HUDEP-2 (cell line): ENCODE measurements at regions not wholly inside any gene's neighbourhood (a gene's known extent, or its start where the extent isn't known, plus 50 kb on each side); places are given as distances from the start of the nearest gene placed in this dataset.
"Not testable (repeated sequence)": the region's sequence is repeated elsewhere in the genome, so short reads cannot be mapped to it uniquely, and the experiment has no call there.

Experiments used
- DNase-seq, 76 experiments: peaks; one replicate each; lab custom pipeline; 2025; ENCODE audit not compliant: unreplicated experiment in 76 of 76; lab: John Stamatoyannopoulos, UW

- no peak for DNase-seq
Measured at GRCh38 chr11:70584498-70585235, 186.3 kb downstream of the CTTN start.

- no peak for DNase-seq
Measured at GRCh38 chr11:70585236-70585545, 186.9 kb downstream of the CTTN start.

DNA sequence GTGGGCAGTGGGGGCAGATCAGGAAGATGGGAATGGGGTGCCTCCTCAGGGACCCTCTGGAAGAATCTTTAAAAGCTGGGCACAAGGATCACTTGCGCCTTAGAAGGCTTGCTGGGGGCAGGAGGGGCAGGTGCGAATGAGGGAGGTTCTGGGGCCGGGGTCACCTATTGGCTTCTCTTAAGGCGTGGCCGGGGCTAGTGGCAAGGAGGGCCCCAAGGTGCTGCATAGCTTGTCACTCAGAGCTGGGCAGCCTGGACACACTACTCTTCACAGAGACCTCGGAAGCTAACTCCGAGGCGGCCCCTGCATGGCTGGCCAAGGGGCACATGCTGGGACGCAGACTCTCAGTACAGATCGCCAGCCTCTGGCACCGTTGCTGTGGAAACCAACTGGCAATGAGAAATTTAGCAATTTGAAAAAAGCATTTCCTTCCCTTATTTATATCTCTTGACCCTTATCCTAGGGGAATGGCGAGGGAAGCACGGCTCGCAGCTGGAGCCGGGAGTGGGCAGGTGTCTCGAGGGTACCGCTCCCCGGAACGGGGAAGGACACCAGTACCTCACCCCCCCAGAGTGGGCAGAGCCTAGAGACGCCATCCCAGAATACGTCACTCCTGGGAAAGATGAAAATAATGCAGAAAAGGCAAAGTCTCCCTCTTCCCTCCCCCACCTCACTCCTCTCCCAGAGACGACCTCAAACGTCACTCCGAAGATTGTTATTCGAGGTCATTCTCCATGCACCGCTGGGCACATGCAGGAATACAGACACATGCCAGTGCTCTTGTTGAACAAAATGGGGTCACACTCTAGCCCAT is 188.1 kb downstream of the CTTN start:
- DNase-seq = no peak

DNA sequence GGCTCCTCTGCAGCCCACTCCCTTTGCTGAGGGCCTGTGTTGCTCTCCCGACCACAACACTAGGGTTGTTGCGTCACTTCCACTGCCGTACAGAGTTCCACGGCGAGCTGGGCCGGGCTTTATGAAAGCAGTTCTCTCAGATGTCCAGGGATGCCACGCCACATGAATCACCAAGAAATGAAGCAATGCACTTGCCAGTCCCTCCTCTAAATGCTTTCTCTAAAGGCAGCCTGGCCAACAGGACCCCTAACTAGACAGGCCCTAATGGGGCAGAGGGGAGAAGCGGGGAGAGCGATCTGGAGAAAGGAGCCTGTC is 188.7 kb downstream of the CTTN start:
- no peak for DNase-seq

GRCh38 chr11:70590356-70590991 is 192.1 kb downstream of the CTTN start:
- no peak for DNase-seq

GRCh38 chr11:70592641-70593165 is 194.4 kb downstream of the CTTN start:
- DNase-seq = no peak

DNA sequence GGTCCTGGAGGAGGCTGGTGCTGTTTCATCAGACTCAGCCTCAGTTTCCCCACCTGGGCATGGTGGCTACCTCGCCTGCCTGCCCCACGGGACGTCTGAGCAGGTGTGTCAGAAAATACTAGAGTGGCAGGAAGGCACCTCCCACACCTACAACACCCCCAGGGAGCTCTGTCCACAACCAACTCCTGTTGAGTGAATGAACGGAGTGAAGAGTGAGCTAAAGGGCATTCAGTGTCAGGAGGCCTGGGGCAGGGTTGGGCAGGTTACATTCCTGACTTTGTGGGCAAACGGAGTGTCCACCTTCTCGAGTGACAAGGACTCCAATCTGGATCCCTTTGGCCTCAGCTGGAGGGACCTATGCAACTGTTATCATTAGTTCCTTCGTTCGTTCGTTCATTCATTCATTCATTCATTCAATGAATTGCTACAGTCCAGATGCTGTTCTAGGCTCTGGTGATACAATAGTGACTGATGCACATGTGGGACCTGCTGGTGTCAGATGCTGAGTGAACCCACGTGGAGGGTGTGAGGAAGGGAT is 195.2 kb downstream of the CTTN start:
- no peak for DNase-seq

DNA sequence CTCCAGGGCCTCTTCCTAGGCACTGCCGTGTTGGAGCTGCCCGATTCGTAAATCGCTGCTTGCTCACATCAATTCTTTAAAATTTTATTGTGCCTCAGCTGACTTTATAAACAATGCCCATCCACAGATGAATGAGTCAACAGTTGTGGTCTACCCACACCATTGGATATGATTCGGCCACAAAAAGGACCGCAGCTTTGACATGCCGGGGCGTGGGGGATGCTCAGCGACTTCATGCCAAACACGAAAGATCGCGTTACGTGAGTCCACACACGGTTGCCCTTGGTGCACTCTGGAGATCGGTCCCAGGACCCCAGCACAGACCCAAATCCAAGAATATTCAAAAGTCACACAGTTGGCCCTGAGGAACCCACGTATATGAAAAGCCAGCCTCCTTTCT is 195.7 kb downstream of the CTTN start:
- DNase-seq = no peak

DNA sequence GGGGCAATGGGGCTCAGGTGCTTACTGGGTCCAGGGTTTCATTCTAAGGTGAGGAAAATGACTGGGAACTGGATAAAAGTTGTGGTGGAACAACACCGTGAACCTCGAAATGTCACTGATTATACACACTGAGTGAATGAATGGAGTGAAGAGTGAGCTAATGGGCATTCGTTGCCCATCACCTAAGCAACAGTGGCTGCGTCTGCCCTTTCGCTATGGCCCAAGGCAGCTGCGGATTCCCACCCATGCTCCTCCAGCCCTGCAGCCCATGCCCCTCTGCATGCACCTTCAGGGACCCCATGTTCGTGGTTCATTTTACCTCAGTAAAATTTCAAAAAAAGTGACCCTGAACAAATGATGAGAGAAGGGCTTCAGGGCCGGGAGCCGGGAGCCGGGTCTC is 196.3 kb downstream of the CTTN start:
- no peak for DNase-seq

GRCh38 chr11:70595016-70595415 is 196.7 kb downstream of the CTTN start:
- no peak for DNase-seq

DNA sequence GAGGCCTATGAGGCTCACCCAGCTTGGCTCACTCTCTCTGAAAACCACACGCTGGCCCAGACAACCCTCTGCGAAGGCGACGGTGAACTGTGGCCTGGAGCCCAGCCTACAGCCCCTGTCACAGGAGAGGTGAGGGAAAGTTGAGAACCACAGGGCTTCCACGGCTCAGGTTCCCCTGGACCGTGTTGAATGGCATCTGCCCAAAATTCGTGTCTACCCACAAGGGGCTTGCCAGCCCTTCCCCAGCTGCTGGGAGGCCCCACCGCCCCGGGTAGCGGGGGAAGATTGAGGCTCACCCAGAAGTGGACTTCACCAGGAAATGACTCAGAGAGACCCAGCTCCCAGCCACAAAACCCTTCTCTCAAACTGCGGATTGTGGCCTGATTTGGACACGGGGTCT is 197.1 kb downstream of the CTTN start:
- DNase-seq = no peak

DNA sequence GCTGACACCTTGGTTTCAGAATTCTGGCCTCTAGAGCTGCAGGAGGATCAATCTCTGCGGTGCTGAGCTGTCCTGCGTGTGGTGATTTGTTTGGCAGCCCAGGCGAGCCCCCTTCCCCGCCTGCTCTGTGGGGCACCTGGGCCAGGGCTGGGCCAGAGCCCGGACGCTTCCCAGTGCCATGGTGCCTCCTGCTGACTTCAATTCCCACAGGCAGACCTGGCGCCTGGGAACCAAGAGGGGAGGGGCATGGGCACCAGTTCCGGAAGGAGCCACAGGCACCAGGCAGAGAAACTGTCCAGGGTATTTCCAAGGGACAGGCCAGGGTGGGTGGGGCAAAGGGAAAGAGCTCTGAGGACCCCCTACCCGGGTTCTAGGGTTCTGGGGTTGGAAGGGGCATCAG is 197.8 kb downstream of the CTTN start:
- no peak for DNase-seq

- no peak for DNase-seq
Measured at GRCh38 chr11:70597006-70597555, 198.8 kb downstream of the CTTN start.

GRCh38 chr11:70597751-70598625 is 199.7 kb downstream of the CTTN start:
- no peak for DNase-seq

DNA sequence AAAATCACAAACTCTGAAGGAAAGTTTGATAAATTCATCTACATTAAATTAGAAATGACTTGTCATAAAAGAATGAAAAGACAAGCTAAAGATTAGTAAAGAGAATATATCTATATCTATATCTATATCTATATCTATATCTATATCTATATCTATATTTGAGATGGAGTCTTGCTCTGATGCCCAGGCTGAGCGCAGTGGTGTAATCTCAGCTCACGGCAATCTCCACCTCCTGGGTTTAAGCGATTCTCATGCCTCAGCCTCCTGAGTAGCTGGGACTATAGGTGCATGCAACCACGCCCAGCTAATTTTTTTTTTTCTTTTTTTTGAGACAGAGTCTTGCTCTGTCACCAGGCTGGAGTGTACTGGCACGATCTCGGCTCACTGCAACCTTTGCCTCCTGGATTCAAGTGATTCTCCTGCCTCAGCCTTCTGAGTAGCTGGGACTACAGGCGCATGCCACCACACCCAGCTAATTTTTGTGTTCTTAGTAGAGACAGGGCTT is 202.6 kb downstream of the CTTN start:
- not testable (repeated sequence) for DNase-seq

GRCh38 chr11:70601861-70602538 is 203.7 kb downstream of the CTTN start:
- DNase-seq = no peak

DNA sequence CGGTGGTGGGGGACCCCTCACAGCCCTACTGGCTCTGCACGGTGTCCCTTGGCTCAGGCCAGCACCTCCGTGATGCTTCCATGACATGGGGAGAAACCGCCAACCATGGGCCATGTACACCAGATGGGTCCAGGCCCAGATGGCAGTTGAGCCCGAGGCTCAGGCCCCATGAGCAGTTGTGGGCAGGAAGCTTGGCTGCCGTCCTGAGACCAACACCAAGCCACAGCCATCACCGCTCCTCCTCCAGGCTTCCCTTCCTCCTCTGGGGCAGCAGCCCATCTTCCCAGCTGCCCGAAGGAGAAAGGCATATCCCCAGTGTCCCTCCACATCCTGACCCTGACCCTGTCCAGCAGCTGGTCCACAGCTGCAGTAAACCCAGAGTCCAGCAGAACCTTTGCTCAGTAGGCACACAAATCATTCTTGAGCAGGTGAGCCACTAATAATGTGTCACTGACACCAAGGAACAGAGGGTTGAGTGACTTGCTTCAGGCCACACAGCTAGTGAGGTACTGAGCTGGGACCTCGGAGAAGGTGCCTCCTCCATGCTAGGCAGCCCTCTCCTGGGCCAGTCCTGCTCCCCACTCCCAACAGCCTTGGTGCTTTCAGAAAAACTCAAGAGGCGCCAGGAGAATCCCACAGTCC is 204.9 kb downstream of the CTTN start:
- no peak for DNase-seq

DNA sequence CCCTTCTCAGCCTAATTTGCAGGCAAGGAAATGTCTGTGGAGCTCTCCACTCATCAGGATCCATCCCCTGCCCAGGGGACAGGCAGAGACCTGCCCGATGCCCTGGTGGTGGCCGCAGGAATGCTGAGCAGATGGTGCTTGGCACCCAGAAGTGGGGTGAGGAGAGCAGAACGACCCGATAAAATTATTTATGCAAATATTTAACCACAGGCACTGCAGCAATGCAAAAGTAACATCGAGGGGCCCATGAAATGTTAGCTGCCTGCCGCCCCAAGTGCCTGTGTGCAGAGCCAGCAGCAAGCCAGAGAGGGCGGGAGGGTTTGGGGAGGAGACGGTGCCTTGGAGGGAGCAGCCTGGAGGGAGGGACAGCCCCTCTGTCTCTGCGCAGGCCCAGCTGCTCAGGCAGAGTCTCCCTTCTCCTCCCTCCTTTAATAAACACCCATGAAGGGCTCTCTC is 205.5 kb downstream of the CTTN start:
- no peak for DNase-seq

DNA sequence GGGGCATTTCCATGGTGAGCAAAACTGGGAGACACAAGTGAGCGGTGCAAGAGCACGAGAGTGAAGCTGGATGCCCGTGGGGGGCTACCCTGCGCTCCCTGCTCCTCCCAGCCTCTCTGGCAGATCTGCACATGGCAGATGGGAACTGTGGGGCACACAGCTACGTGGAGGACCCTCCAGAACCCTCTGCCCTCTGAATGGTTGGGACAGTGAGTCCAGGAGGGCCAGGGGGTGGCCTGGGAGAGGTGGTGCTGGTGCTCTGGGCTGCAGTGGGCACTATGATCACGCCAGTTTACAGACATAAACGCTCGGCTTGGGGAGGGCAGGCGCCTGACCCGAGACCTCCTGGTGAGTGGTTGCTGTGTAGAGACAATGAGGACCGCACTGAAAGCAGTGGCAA is 205.9 kb downstream of the CTTN start:
- DNase-seq = no peak
